ENCODE measurements at regions not wholly inside any gene's neighbourhood (a gene's known extent, or its start where the extent isn't known, plus 50 kb on each side); places are given as distances from the start of the nearest gene placed in this dataset.

DNA sequence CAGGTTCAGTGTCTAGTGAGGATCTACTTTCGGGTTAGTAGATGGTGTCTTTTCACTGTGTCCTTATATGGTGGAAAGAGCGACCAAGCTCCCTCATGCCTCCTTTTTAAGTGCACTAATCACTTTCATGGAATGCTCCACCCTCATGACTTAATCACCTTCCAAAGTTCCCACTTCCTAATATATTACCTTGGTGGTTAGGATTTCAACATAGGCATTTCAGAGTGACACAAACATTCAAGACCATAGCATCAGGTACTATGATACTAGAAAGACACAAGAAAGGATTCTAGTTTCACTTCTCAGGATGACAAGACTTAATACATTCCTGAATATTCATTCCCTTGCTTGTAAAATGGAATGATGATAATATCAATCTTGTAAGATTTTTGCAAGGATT is 119.1 kb upstream of the FAM3C start:
- no peak overlapping the region for H3K4me3 ChIP-seq
- no peak for TF ChIP-seq POLR2AphosphoS5 (IDR thresholded peaks at IDR 0.05)
- TF ChIP-seq CTCF (IDR thresholded peaks at IDR 0.05), result no peak
- TF ChIP-seq POLR2A (IDR thresholded peaks at IDR 0.05), result no peak
- 90% methylated on average over 2 of the region's 2 CpGs for WGBS
- no peak overlapping the region for H3K27ac ChIP-seq
- no peaks in the 10 kb centered on the region for H3K36me3 ChIP-seq
- intact Hi-C loops (cut with DNase I), result no loop called here
- no peaks in the 10 kb centered on the region for H3K4me1 ChIP-seq (replicated peaks)
- H3K27me3 ChIP-seq (replicated peaks; ENCODE audit: insufficient read depth), result no peaks in the 10 kb centered on the region
- H3K9me3 ChIP-seq, result no peaks in the 10 kb centered on the region
- no peak for DNase-seq (ENCODE audit: low spot score)

- TF ChIP-seq POLR2A (IDR thresholded peaks at IDR 0.05) (no peak), POLR2AphosphoS5 (IDR thresholded peaks at IDR 0.05) (no peak), CTCF (IDR thresholded peaks at IDR 0.05) (no peak)
- Histone ChIP-seq H3K27ac (no peak overlapping the region), H3K4me1 (replicated peaks) (no peaks in the 10 kb centered on the region), H3K4me3 (no peak overlapping the region), H3K27me3 (replicated peaks; ENCODE audit: insufficient read depth) (no peaks in the 10 kb centered on the region), H3K36me3 (no peaks in the 10 kb centered on the region), H3K9me3 (no peaks in the 10 kb centered on the region)
- WGBS, result 88% methylated on average over 1 of the region's 1 CpG
- intact Hi-C loops (cut with DNase I), result no loop called here
- DNase-seq (ENCODE audit: low spot score), result no peak
Observed at GRCh38 chr7:121513105-121513504, 117.0 kb upstream of the FAM3C start.

DNA sequence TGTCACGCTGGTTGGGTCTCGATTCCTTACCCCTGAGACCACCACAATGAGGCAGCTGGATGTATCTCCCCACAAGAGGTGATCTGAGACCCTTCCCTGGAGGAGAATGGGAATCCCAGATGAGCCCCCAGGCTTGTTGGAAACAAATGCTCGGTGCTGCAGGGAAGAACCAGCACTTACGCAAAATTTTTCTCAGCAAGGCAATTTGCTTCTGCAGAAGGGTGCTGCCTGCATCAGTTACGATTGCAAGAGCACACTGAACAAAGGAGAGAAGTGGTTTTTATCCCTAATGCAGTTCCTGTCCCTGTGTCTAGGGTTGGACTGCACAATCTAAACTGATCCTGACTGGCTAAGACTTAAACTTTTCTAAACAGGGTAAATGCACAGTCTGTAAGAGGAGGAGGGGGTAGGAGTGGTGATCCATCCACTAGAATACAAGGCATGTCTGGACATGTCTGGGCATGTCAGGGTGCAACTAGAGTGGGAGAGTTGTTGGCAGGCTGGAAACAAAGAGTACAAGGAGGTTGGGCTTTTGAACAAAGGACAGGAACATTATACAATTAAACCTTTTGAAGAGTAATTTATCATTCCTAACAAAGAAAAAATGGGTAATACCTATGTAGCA is 114.9 kb upstream of the FAM3C start:
- Histone ChIP-seq H3K27ac (no peak overlapping the region), H3K36me3 (no peaks in the 10 kb centered on the region), H3K9me3 (no peaks in the 10 kb centered on the region), H3K4me1 (replicated peaks) (no peaks in the 10 kb centered on the region), H3K27me3 (replicated peaks; ENCODE audit: insufficient read depth) (no peaks in the 10 kb centered on the region), H3K4me3 (no peak overlapping the region)
- intact Hi-C loops (cut with DNase I), result no loop called here
- DNase-seq (ENCODE audit: low spot score), result no peak
- TF ChIP-seq CTCF (IDR thresholded peaks at IDR 0.05) (no peak), POLR2AphosphoS5 (IDR thresholded peaks at IDR 0.05) (no peak), POLR2A (IDR thresholded peaks at IDR 0.05) (no peak)
- WGBS, result 88% methylated on average over 5 of the region's 5 CpGs

- no peak for DNase-seq (ENCODE audit: low spot score)
- intact Hi-C loops (cut with DNase I), result no loop called here
- TF ChIP-seq POLR2A (IDR thresholded peaks at IDR 0.05), result no peak
- H3K27ac ChIP-seq, result no peak overlapping the region
- no peaks in the 10 kb centered on the region for H3K9me3 ChIP-seq
- 100% methylated on average over 2 of the region's 2 CpGs for WGBS
- H3K36me3 ChIP-seq, result no peaks in the 10 kb centered on the region
- no peak overlapping the region for H3K4me3 ChIP-seq
- no peaks in the 10 kb centered on the region for H3K4me1 ChIP-seq (replicated peaks)
- no peaks in the 10 kb centered on the region for H3K27me3 ChIP-seq (replicated peaks; ENCODE audit: insufficient read depth)
Observed at GRCh38 chr7:121510302-121510701, 114.2 kb upstream of the FAM3C start.

DNA sequence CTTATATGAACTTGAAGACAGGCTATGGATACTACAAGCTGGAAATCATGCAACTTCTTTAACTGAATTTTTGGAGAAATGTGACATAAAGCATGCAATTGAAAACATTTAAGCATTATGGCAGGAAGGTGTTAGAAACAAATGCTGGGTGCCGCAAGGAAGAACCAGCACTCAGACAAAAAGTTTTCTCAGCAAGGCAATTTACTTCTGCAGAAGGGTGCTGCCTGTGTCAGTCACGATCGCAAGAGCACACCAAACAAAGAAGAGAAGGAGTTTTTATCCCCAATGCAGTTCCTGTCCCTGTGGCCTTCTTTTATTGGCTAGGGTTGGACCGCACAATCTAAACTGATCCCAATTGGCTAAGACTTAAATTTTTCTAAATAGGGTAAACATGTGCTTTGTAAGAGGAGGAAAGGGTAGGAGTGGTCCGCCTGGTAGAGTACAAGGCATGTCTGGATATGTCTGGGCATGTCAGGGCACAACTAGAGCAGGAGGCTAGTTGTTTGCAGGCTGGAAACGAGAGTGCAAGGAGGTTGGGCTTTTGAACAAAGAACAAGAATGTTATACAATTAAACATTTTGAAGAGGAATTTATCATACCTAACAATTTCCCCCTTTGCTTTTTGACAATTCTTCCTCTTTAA is 109.6 kb upstream of the FAM3C start:
- no peaks in the 10 kb centered on the region for H3K9me3 ChIP-seq
- H3K4me3 ChIP-seq, result no peak overlapping the region
- H3K27me3 ChIP-seq (replicated peaks; ENCODE audit: insufficient read depth), result no peaks in the 10 kb centered on the region
- no peaks in the 10 kb centered on the region for H3K4me1 ChIP-seq (replicated peaks)
- no peak overlapping the region for H3K27ac ChIP-seq
- intact Hi-C loops (cut with DNase I), result no loop called here
- no peaks in the 10 kb centered on the region for H3K36me3 ChIP-seq
- no peak for DNase-seq (ENCODE audit: low spot score)
- TF ChIP-seq POLR2AphosphoS5 (IDR thresholded peaks at IDR 0.05) (no peak), CTCF (IDR thresholded peaks at IDR 0.05) (no peak)
- 81% methylated on average over 6 of the region's 6 CpGs for WGBS
